Epithelial cell of proximal tubule (primary cell): ENCODE measurements at regions not wholly inside any gene's neighbourhood (a gene's known extent, or its start where the extent isn't known, plus 50 kb on each side); places are given as distances from the start of the nearest gene placed in this dataset.

ENCODE experiments used
- DNase-seq: peaks from one replicate; pipeline ENCODE4 v3.0.0-alpha.2; 2011; ENCODE audit warnings: low read depth
- H3K4me3 ChIP-seq: 2 replicates; pipeline ENCODE4 v1.5.1; 2011; ENCODE audit warnings: low read depth, mild to moderate bottlenecking, low read length
- TF ChIP-seq, protein P1 (sequence below): conservative IDR thresholded peaks from 2 replicates; pipeline ENCODE4 v1.5.1; 2012; ENCODE audit warnings: low read depth, mild to moderate bottlenecking, low read length

DNA sequence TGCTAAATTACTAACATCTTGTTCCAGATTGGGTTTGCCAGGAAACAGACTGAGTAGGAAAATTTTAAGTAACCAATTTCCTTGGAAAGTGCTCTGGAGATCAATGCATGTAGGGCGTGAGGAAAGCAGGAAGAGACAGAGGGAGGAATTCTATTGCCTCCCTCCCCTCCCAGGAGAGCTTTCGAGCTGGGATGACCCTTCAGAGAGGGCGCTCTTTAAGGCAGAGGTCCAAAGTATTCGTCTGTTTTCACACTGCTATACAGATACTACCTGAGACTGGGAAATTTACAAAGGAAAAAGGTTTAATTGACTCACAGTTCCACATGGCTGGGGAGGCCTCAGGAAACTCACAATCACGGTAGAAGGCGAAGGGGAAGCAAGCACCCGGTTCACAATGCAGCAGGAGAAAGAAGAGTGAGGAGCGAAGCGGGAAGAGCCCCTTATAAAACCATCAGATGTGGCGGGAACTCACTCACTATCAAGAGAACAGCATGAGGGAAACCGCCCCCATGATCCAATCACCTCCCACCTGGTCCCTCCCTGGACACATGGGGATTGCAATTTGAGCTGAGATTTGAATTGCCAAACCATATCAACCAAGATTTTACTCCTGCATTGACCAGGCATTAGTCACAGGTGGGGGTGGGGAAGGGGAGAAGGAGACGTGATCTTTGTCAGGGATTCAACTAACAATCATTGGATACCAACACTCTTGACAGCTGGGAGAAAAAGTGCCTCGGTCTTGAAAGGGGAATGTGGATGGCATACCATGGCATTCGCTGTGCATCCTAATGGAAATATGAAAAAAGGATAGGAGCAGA lies 63.8 kb downstream of the SLITRK2 start:
- TF ChIP-seq, protein P1, sequence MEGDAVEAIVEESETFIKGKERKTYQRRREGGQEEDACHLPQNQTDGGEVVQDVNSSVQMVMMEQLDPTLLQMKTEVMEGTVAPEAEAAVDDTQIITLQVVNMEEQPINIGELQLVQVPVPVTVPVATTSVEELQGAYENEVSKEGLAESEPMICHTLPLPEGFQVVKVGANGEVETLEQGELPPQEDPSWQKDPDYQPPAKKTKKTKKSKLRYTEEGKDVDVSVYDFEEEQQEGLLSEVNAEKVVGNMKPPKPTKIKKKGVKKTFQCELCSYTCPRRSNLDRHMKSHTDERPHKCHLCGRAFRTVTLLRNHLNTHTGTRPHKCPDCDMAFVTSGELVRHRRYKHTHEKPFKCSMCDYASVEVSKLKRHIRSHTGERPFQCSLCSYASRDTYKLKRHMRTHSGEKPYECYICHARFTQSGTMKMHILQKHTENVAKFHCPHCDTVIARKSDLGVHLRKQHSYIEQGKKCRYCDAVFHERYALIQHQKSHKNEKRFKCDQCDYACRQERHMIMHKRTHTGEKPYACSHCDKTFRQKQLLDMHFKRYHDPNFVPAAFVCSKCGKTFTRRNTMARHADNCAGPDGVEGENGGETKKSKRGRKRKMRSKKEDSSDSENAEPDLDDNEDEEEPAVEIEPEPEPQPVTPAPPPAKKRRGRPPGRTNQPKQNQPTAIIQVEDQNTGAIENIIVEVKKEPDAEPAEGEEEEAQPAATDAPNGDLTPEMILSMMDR, result no peak
- H3K4me3 ChIP-seq, result no peak overlapping the region
- DNase-seq, result no peak

DNA sequence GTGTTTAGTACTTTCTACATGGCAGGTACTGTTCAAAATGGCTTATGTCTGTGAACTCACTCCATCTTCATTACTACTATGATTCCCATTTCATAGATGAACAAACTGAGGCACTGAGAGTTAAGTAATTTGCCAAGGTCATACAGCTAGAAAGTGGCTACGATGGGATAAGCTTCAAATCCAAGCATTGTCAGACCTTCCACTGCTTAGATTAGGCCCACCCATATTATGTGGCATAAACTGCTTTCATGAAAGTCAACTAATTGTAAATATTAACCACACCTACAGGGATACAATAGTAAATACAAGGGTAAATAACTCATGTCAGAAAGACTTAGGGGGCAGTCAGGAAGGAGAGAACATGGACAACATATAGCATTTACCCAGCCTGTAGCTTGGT lies 68.8 kb downstream of the SLITRK2 start:
- DNase-seq, result no peak
- TF ChIP-seq, protein P1, result no peak
- H3K4me3 ChIP-seq, result no peak overlapping the region

DNA sequence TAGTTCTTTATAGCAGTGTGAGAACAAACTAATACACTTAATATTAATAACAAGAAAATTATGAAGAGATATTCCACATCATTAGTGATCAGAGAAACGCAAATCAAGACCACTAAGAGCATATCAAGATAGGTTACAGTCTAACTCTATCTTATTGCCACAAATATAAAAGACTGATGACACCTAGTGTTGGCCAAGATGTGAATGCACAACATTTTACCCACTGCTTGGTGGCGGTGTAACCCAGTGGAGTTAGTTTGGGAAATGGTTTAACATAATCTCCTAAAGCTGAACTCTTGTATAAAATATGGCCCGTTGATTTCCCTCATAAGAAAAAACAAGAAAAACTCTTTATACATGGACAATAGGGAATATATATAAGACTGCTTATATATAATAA lies 92.4 kb downstream of the SLITRK2 start:
- TF ChIP-seq, protein P1, result peak; percentile 51
- no peak overlapping the region for H3K4me3 ChIP-seq
- no peak for DNase-seq

DNA sequence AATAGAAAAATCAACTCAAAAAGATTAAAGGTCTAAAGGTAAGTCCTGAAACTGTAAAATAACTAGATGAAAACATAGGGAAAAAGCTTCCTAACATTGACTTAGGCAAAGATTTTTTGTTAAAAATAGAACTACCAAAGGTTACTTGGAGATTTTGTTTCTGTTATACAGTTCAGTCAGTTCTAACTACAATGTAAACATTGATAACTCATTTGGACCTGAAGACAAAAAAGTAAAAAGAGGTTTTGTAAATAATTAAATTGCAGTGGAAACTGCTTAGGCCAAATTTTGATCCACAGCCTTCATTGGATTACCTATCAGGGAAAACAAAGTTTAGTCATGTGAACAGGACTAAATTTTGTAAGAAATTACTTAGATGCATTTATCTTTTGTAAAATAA lies 101.8 kb downstream of the SLITRK2 start:
- TF ChIP-seq, protein P1, result no peak
- no peak overlapping the region for H3K4me3 ChIP-seq
- DNase-seq, result no peak

DNA sequence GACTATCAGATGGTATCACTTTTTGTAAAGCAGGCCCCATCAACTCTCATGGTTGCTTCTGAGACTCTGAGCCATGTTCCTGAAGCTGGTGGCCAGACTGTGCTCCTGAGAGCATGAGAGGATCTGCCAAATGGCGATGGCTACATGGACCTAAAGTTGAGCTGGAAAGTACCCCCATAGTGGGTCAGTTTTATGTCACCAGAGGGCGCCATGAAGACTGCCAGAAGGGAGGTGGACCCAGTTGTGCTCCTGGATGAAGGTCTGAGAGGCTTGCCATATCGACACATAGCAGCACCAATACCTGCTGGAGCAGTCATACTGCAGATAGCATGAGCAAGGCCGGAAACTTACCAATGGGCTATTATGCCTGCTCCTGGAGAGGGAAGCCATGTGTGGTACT lies 105.7 kb downstream of the SLITRK2 start:
- TF ChIP-seq, protein P1, result peak; percentile 11
- no peak for DNase-seq
- no peak overlapping the region for H3K4me3 ChIP-seq

DNA sequence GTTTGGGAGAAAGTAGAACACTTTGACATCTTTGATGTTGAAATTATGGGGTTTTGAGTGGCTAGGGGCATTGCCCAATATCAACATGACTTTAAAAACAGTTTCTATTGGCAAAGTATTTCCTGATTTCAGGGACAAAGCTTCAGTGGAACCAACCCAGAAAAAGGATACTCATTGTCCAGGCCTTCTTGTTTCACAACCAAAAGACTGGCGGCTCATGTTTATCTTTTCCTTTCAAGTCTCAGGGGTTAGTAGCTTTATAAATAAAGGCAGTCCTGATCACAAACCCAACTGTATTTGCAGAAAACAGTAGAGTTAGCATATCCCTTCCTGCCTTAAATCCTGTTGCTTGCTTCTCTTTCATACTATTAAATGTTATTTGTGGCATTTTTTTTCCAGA lies 119.1 kb downstream of the SLITRK2 start:
- no peak overlapping the region for H3K4me3 ChIP-seq
- no peak for DNase-seq
- TF ChIP-seq, protein P1, result no peak

DNA sequence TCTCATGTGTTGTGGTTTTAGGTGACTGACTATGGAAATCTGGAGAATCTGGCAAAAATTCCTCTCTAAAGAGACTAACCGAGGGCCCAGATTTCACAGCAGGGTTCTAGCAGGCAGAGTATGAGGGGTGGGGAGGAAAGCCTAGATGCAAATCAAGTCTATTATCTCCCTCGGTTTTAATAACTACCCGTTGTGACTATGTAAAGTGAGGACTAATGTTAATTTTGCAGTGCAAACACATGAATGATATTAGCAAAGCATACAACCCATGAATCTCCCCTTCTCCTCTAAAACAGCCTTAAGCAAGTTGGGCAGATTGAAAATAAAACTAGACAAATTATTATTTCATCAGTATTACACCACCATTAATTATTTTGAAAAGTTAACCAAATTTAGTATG lies 131.4 kb downstream of the SLITRK2 start:
- no peak overlapping the region for H3K4me3 ChIP-seq
- TF ChIP-seq, protein P1, result no peak
- no peak for DNase-seq
